Upper lobe of right lung (tissue), 1 donor: ENCODE measurements at regions not wholly inside any gene's neighbourhood (a gene's known extent, or its start where the extent isn't known, plus 50 kb on each side); places are given as distances from the start of the nearest gene placed in this dataset.

Source experiments
- ATAC-seq: fragments of 200-7000 bp; cut with Tn5 transposase; one replicate; pipeline ENCODE4 v1.9.1; 2020; ENCODE audit warnings: mild to moderate bottlenecking, moderate library complexity
- DNase-seq: peaks from one replicate; pipeline ENCODE4 v3.0.0-alpha.2; 2020
- H3K27ac ChIP-seq: fragments of 200-600 bp; one replicate; pipeline ENCODE4 v1.8.0; 2022
- H3K27me3 ChIP-seq: fragments of 200-600 bp; one replicate; pipeline ENCODE4 v1.8.0; 2022; ENCODE audit warnings: mild to moderate bottlenecking
- H3K36me3 ChIP-seq: fragments of 200-600 bp; one replicate; pipeline ENCODE4 v1.8.0; 2022
- H3K4me1 ChIP-seq: fragments of 200-600 bp; one replicate; pipeline ENCODE4 v1.8.0; 2022
- H3K4me3 ChIP-seq: fragments of 200-600 bp; one replicate; pipeline ENCODE4 v1.8.0; 2022; ENCODE audit warnings: mild to moderate bottlenecking
- H3K9me3 ChIP-seq: fragments of 200-600 bp; one replicate; pipeline ENCODE4 v1.8.0; 2022
- intact Hi-C: fragments of 100-400 bp; cut with DNase I; formaldehyde crosslinking; loops from one replicate; pipeline ENCODE4 v1.11.0; 2022
- TF ChIP-seq, protein P1 (sequence below): fragments of 200-600 bp; IDR thresholded peaks from one replicate; pipeline ENCODE4 v1.8.0; 2022; ENCODE audit warnings: antibody characterized with exemption
- donor health status: DM: no; HTN: yes; CAD: no; lungs with severe emphysema.

- no peaks in the 10 kb centered on the region for H3K4me1 ChIP-seq
- TF ChIP-seq, protein P1, sequence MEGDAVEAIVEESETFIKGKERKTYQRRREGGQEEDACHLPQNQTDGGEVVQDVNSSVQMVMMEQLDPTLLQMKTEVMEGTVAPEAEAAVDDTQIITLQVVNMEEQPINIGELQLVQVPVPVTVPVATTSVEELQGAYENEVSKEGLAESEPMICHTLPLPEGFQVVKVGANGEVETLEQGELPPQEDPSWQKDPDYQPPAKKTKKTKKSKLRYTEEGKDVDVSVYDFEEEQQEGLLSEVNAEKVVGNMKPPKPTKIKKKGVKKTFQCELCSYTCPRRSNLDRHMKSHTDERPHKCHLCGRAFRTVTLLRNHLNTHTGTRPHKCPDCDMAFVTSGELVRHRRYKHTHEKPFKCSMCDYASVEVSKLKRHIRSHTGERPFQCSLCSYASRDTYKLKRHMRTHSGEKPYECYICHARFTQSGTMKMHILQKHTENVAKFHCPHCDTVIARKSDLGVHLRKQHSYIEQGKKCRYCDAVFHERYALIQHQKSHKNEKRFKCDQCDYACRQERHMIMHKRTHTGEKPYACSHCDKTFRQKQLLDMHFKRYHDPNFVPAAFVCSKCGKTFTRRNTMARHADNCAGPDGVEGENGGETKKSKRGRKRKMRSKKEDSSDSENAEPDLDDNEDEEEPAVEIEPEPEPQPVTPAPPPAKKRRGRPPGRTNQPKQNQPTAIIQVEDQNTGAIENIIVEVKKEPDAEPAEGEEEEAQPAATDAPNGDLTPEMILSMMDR = no peak
- ATAC-seq (no peak), DNase-seq (no peak)
- no peaks in the 10 kb centered on the region for H3K9me3 ChIP-seq
- H3K27ac ChIP-seq = no peak overlapping the region
- H3K4me3 ChIP-seq = no peak overlapping the region
- intact Hi-C loops = no loop called here
- H3K27me3 ChIP-seq = no peaks in the 10 kb centered on the region
- H3K36me3 ChIP-seq = no peaks in the 10 kb centered on the region
Observed at GRCh38 chr1:187451238-187451637, 622.5 kb downstream of the PLA2G4A start.

GRCh38 chr1:187454010-187454409, 625.3 kb downstream of the PLA2G4A start:
- H3K27me3 ChIP-seq = no peaks in the 10 kb centered on the region
- H3K27ac ChIP-seq = no peak overlapping the region
- no peaks in the 10 kb centered on the region for H3K4me1 ChIP-seq
- TF ChIP-seq, protein P1 = no peak
- ATAC-seq = no peak
- H3K4me3 ChIP-seq = no peak overlapping the region
- H3K36me3 ChIP-seq = no peaks in the 10 kb centered on the region
- H3K9me3 ChIP-seq = no peaks in the 10 kb centered on the region
- intact Hi-C loops = no loop called here
- DNase-seq = no peak

DNA sequence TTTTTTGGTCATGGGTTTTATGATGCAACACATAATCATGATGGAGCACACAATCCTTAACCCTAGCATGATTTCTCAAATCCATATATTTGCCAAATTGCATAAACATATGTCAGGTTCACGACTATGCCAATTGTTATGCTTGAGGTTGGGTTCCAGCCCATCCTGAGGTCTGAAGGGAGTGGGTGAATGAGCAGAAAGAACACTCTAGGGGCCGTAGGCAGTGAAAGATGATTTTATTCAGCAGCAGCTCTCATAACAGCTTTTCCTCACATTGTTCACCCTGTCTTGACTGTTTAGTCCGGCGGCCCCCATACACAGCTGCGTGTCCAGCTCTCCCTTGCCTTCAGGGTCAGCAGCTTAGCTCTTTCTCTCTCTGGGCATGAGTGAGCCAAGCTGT, 627.7 kb downstream of the PLA2G4A start:
- no peaks in the 10 kb centered on the region for H3K4me1 ChIP-seq
- no peaks in the 10 kb centered on the region for H3K9me3 ChIP-seq
- no peaks in the 10 kb centered on the region for H3K36me3 ChIP-seq
- TF ChIP-seq, protein P1 = no peak
- intact Hi-C loops = no loop called here
- DNase-seq (no peak), ATAC-seq (no peak)
- H3K27me3 ChIP-seq = no peaks in the 10 kb centered on the region
- H3K27ac ChIP-seq = no peak overlapping the region
- no peak overlapping the region for H3K4me3 ChIP-seq

GRCh38 chr1:187460093-187460492, 631.3 kb downstream of the PLA2G4A start:
- H3K4me3 ChIP-seq = no peak overlapping the region
- H3K36me3 ChIP-seq = no peaks in the 10 kb centered on the region
- peaks cover 5% of the 10 kb centered on the region for H3K9me3 ChIP-seq
- ATAC-seq = no peak
- TF ChIP-seq, protein P1 = no peak
- H3K27me3 ChIP-seq = no peaks in the 10 kb centered on the region
- intact Hi-C loops = no loop called here
- no peak for DNase-seq
- no peaks in the 10 kb centered on the region for H3K4me1 ChIP-seq
- H3K27ac ChIP-seq = no peak overlapping the region

DNA sequence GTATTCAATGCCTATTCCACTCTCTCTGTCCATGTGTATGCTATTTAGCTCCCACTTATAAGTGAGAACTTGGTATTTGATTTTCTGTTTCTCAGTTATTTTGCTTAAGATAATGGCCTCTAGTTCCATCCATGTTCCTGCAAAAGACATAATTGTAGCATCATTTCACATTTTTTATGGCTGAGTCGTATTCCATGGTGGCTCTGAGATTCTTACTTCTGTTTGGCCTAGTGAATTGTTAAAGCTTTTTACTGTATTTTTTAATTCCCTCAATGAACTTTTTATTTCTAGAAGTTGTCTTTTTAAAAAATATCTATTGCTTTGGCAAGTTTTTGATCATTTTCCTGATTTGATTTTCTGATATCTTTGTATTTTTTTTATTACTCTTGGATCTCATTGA, 635.6 kb downstream of the PLA2G4A start:
- DNase-seq (no peak), ATAC-seq (no peak)
- Histone ChIP-seq H3K4me1 (no peaks in the 10 kb centered on the region), H3K27me3 (no peaks in the 10 kb centered on the region), H3K36me3 (no peaks in the 10 kb centered on the region), H3K9me3 (peaks cover 5% of the 10 kb centered on the region), H3K4me3 (no peak overlapping the region), H3K27ac (no peak overlapping the region)
- TF ChIP-seq, protein P1 = no peak
- intact Hi-C loops = no loop called here

DNA sequence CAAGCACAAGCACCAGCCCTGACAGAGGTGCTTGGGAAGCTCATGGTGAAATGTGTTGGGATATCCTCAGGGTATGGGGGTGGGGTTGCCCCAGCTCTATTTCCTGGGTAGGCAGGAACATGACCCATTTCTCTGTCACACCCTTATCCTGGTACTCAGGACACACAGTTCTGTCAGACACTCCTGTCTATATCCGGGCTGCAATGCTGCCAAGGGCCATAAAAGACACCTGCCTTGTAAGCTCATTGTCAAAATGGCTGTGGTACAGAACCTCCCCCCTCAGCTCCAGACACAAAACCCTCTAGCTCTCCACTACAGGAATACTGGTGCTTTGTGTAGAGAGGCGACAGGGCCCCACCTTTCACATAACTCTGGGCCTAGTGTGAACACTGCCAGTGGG, 636.7 kb downstream of the PLA2G4A start:
- intact Hi-C loops = no loop called here
- H3K4me1 ChIP-seq = no peaks in the 10 kb centered on the region
- H3K9me3 ChIP-seq = peaks cover 5% of the 10 kb centered on the region
- no peak overlapping the region for H3K4me3 ChIP-seq
- no peak overlapping the region for H3K27ac ChIP-seq
- ATAC-seq (no peak), DNase-seq (no peak)
- H3K36me3 ChIP-seq = no peaks in the 10 kb centered on the region
- TF ChIP-seq, protein P1 = no peak
- H3K27me3 ChIP-seq = no peaks in the 10 kb centered on the region
